HEK293 (cell line): ENCODE measurements at regions not wholly inside any gene's neighbourhood (a gene's known extent, or its start where the extent isn't known, plus 50 kb on each side); places are given as distances from the start of the nearest gene placed in this dataset.

Experiments used
- ZNF138 ChIP-seq: fragments of 450-650 bp; formaldehyde crosslinking; IDR thresholded peaks from 2 replicates; pipeline ENCODE4 v1.5.1; 2016; ENCODE audit warnings: missing biosample characterization, missing genetic modification characterization, borderline replicate concordance
- ZNF155 ChIP-seq: fragments of 450-650 bp; formaldehyde crosslinking; IDR thresholded peaks from 2 replicates; pipeline ENCODE4 v1.5.1; 2016; ENCODE audit warnings: missing biosample characterization, missing genetic modification characterization
- TF ChIP-seq, protein P1 (sequence below): fragments of 450-650 bp; formaldehyde crosslinking; IDR thresholded peaks from 2 replicates; pipeline ENCODE4 v1.5.1; 2016; ENCODE audit warnings: missing biosample characterization, missing genetic modification characterization

DNA sequence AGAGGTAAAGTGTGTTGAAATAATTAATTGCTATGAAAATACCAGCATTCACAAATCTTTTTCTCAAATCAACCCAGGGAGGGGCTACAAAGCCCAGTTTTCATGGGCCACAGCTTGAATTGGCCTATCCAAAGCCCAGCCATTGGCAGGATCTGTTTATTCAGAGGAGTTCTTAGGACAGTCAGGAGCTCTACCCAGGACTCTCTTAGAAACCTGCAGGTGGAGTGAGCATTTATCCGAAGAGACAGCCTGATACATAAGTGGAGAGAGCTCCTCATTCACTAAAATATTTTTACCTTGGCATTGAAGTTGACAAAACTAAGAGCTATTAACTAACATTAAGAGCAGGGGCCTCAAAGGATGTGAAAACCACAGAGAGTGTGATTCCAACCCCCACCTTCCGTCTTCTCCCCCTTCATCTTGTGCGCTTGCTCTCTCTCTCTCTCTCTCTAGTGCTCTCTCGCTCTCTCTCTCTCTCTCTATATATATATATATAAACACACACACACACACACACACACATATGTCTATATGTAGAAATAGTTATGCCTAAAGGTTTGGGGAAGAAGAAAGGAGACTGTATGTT lies 315.5 kb downstream of the SNAPC1 start:
- no peak for TF ChIP-seq ZNF155 (tag by site-specific recombination)
- TF ChIP-seq, protein P1, sequence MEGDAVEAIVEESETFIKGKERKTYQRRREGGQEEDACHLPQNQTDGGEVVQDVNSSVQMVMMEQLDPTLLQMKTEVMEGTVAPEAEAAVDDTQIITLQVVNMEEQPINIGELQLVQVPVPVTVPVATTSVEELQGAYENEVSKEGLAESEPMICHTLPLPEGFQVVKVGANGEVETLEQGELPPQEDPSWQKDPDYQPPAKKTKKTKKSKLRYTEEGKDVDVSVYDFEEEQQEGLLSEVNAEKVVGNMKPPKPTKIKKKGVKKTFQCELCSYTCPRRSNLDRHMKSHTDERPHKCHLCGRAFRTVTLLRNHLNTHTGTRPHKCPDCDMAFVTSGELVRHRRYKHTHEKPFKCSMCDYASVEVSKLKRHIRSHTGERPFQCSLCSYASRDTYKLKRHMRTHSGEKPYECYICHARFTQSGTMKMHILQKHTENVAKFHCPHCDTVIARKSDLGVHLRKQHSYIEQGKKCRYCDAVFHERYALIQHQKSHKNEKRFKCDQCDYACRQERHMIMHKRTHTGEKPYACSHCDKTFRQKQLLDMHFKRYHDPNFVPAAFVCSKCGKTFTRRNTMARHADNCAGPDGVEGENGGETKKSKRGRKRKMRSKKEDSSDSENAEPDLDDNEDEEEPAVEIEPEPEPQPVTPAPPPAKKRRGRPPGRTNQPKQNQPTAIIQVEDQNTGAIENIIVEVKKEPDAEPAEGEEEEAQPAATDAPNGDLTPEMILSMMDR (tag by site-specific recombination), result no peak
- no peak for TF ChIP-seq ZNF138
